H9 (cell line): ENCODE measurements at regions not wholly inside any gene's neighbourhood (a gene's known extent, or its start where the extent isn't known, plus 50 kb on each side); places are given as distances from the start of the nearest gene placed in this dataset.

Experiments used
- DNase-seq: peaks from one replicate; pipeline ENCODE4 v3.0.0-alpha.2; 2017
- H2AFZ ChIP-seq: one replicate; pipeline ENCODE4 v1.6.1; 2013; ENCODE audit warnings: mild to moderate bottlenecking, low read length, control low read depth, moderate library complexity
- H2AK5ac ChIP-seq: 2 replicates; pipeline ENCODE4 v1.6.1; 2013; ENCODE audit warnings: low read length, control low read depth, mixed read lengths; ENCODE audit not compliant: insufficient read length
- H2BK120ac ChIP-seq: one replicate; pipeline ENCODE4 v1.6.1; 2013; ENCODE audit warnings: low read depth, mild to moderate bottlenecking, low read length, control low read depth, inconsistent platforms; ENCODE audit not compliant: poor library complexity, severe bottlenecking
- H2BK12ac ChIP-seq: 2 replicates; pipeline ENCODE4 v1.6.1; 2013; ENCODE audit warnings: low read length, control low read depth, mixed read lengths, low read depth; ENCODE audit not compliant: insufficient read length
- H2BK15ac ChIP-seq: 2 replicates; pipeline ENCODE4 v1.6.1; 2013; ENCODE audit warnings: low read depth, low read length, control low read depth
- H2BK20ac ChIP-seq: one replicate; pipeline ENCODE4 v1.6.1; 2013; ENCODE audit warnings: low read depth, mild to moderate bottlenecking, low read length, control low read depth, inconsistent platforms; ENCODE audit not compliant: poor library complexity, severe bottlenecking
- H2BK5ac ChIP-seq: 2 replicates; pipeline ENCODE4 v1.6.1; 2013; ENCODE audit warnings: low read length, control low read depth, mixed read lengths; ENCODE audit not compliant: insufficient read length
- H3K14ac ChIP-seq: 2 replicates; pipeline ENCODE4 v1.6.1; 2013; ENCODE audit warnings: low read length, control low read depth; ENCODE audit not compliant: insufficient read depth
- H3K18ac ChIP-seq: 2 replicates; pipeline ENCODE4 v1.6.1; 2013; ENCODE audit warnings: low read depth, mild to moderate bottlenecking, mixed read lengths, low read length, control low read depth; ENCODE audit not compliant: insufficient read length
- H3K23ac ChIP-seq: 2 replicates; pipeline ENCODE4 v1.6.1; 2013; ENCODE audit warnings: low read length, control low read depth, mixed read lengths, low read depth; ENCODE audit not compliant: insufficient read length
- H3K23me2 ChIP-seq: 2 replicates; pipeline ENCODE4 v1.6.1; 2013; ENCODE audit warnings: low read depth, mild to moderate bottlenecking, mixed read lengths, low read length, control low read depth; ENCODE audit not compliant: insufficient read length, poor library complexity, severe bottlenecking
- H3K27ac ChIP-seq: 2 replicates; pipeline ENCODE4 v1.5.1; 2013; ENCODE audit warnings: low read length, control low read depth, mixed read lengths, low read depth; ENCODE audit not compliant: insufficient read length
- H3K27me3 ChIP-seq: 2 replicates; pipeline ENCODE4 v1.6.1; 2013; ENCODE audit warnings: low read length, control low read depth, inconsistent platforms; ENCODE audit not compliant: insufficient read depth
- H3K4ac ChIP-seq: 2 replicates; pipeline ENCODE4 v1.6.1; 2013; ENCODE audit warnings: low read depth, mild to moderate bottlenecking, control low read depth, inconsistent platforms, low read length, moderate library complexity
- H3K4me1 ChIP-seq: 2 replicates; pipeline ENCODE4 v1.6.1; 2013; ENCODE audit warnings: low read length, control low read depth, inconsistent platforms; ENCODE audit not compliant: insufficient read depth
- H3K4me2 ChIP-seq: 2 replicates; pipeline ENCODE4 v1.6.1; 2013; ENCODE audit warnings: low read length, control low read depth, mixed read lengths; ENCODE audit not compliant: insufficient read length, insufficient read depth
- H3K56ac ChIP-seq: 2 replicates; pipeline ENCODE4 v1.6.1; 2013; ENCODE audit warnings: low read depth, mild to moderate bottlenecking, mixed read lengths, low read length, control low read depth; ENCODE audit not compliant: insufficient read length
- H3K79me1 ChIP-seq: 2 replicates; pipeline ENCODE4 v1.6.1; 2013; ENCODE audit warnings: low read depth, mild to moderate bottlenecking, moderate library complexity, low read length, control low read depth, inconsistent platforms; ENCODE audit not compliant: insufficient read depth, poor library complexity, severe bottlenecking
- H3K79me2 ChIP-seq: 2 replicates; pipeline ENCODE4 v1.6.1; 2013; ENCODE audit warnings: low read length, control low read depth, inconsistent platforms; ENCODE audit not compliant: insufficient read depth
- H3K9ac ChIP-seq: 2 replicates; pipeline ENCODE4 v1.6.1; 2013; ENCODE audit warnings: low read length, control low read depth, mixed read lengths; ENCODE audit not compliant: insufficient read length; ENCODE audit errors: extremely low read depth
- H3K9me3 ChIP-seq: one replicate; pipeline ENCODE4 v1.6.1; 2013; ENCODE audit warnings: low read depth, low read length, inconsistent platforms; ENCODE audit not compliant: control insufficient read depth
- H3T11ph ChIP-seq: one replicate; pipeline ENCODE4 v1.6.1; 2013; ENCODE audit warnings: mild to moderate bottlenecking, low read length, control low read depth, inconsistent platforms
- H4K20me1 ChIP-seq: one replicate; pipeline ENCODE4 v1.6.1; 2013; ENCODE audit not compliant: control insufficient read depth, insufficient read length, insufficient read depth
- H4K5ac ChIP-seq: 2 replicates; pipeline ENCODE4 v1.6.1; 2013; ENCODE audit warnings: low read depth, mild to moderate bottlenecking, mixed read lengths, low read length, control low read depth; ENCODE audit not compliant: insufficient read length
- H4K8ac ChIP-seq: replicated peaks from 2 replicates; pipeline ENCODE4 v1.6.1; 2013; ENCODE audit warnings: low read length, control low read depth, mixed read lengths, low read depth; ENCODE audit not compliant: insufficient read length
- H4K91ac ChIP-seq: 2 replicates; pipeline ENCODE4 v1.6.1; 2013; ENCODE audit warnings: low read depth, mild to moderate bottlenecking, moderate library complexity, mixed read lengths, low read length, control low read depth; ENCODE audit not compliant: insufficient read length
- H3K27ac Mint-ChIP-seq, 3 experiments: 2 replicates in 2 of 3; 3 replicates in 1 of 3; pipeline ENCODE4 v1.8.0; 2020 to 2021; ENCODE audit warnings: mixed read lengths in 3 of 3, mild to moderate bottlenecking in 1 of 3, moderate library complexity in 1 of 3
- H3K27me3 Mint-ChIP-seq: 2 replicates; pipeline ENCODE4 v1.8.0; 2021; ENCODE audit warnings: low read depth, mild to moderate bottlenecking, moderate library complexity, mixed read lengths
- H3K36me3 Mint-ChIP-seq, 3 experiments: 2 replicates in 2 of 3; 3 replicates in 1 of 3; pipeline ENCODE4 v1.8.0; 2020 to 2021; ENCODE audit warnings: low read depth in 3 of 3, mixed read lengths in 3 of 3; ENCODE audit not compliant: insufficient read depth in 1 of 3
- H3K4me1 Mint-ChIP-seq, 2 experiments: 2 replicates each; pipeline ENCODE4 v1.8.0; 2020; ENCODE audit warnings: mixed read lengths in 2 of 2
- H3K4me3 Mint-ChIP-seq, 2 experiments: 2 replicates in 1 of 2; 3 replicates in 1 of 2; pipeline ENCODE4 v1.8.0; 2020 to 2021; ENCODE audit warnings: mild to moderate bottlenecking in 2 of 2, mixed read lengths in 2 of 2, moderate library complexity in 1 of 2
- H3K9me3 Mint-ChIP-seq, 2 experiments: 2 replicates in 1 of 2; 3 replicates in 1 of 2; pipeline ENCODE4 v1.8.0; 2020; ENCODE audit warnings: mild to moderate bottlenecking in 2 of 2, mixed read lengths in 2 of 2, moderate library complexity in 1 of 2
- CTCF ChIP-seq: fragments of 200-600 bp; sonication (generic); conservative IDR thresholded peaks from 3 replicates; pipeline ENCODE4 v1.8.0; 2021; ENCODE audit warnings: antibody characterized with exemption, mild to moderate bottlenecking
- WGBS: extraction: QIAGEN DNeasy Blood & Tissue Kit; methylation state at CpG from one replicate; pipeline ENCODE4 v1.1.7; 2013; ENCODE audit warnings: missing lambda C conversion rate, low lambda C conversion rate, mixed read lengths; ENCODE audit not compliant: insufficient read length; ENCODE audit errors: extremely low coverage; 5-methylcytosine and 5-hydroxymethylcytosine counted together

GRCh38 chr7:85564861-85565260 is 378.0 kb upstream of the SEMA3D start:
- Histone ChIP-seq H3K79me1 (no peaks in the 10 kb centered on the region), H4K91ac (no peak overlapping the region), H2AFZ (no peak overlapping the region), H2AK5ac (no peak overlapping the region), H4K5ac (no peak overlapping the region), H4K20me1 (no peaks in the 10 kb centered on the region), H3K4me2 (no peak overlapping the region), H3T11ph (no peak overlapping the region), H3K18ac (no peak overlapping the region), H2BK5ac (no peak overlapping the region), H3K9ac (no peak overlapping the region), H3K79me2 (no peaks in the 10 kb centered on the region), H3K14ac (no peak overlapping the region), H3K27me3 (no peaks in the 10 kb centered on the region), H2BK12ac (no peak overlapping the region), H3K4ac (no peak overlapping the region), H3K4me1 (no peaks in the 10 kb centered on the region), H3K23me2 (no peaks in the 10 kb centered on the region), H2BK20ac (no peak overlapping the region), H3K56ac (no peak overlapping the region), H2BK15ac (no peak overlapping the region), H3K23ac (no peak overlapping the region), H4K8ac (no peak overlapping the region), H2BK120ac (no peak overlapping the region), H3K27ac (no peak overlapping the region), H3K9me3 (no peaks in the 10 kb centered on the region)
- no peak overlapping the region for H3K4me3 Mint-ChIP-seq
- no peaks in the 10 kb centered on the region for H3K27me3 Mint-ChIP-seq
- no peak overlapping the region for H3K27ac Mint-ChIP-seq
- WGBS: no CpG with 5 or more reads among the region's 3 CpGs
- no peak for DNase-seq
- no peak for TF ChIP-seq CTCF
- no peaks in the 10 kb centered on the region; a peak in 1 of 5 replicates for H3K9me3 Mint-ChIP-seq
- H3K4me1 Mint-ChIP-seq: no peaks in the 10 kb centered on the region
- no peaks in the 10 kb centered on the region for H3K36me3 Mint-ChIP-seq
